Ascending aorta (tissue), 2 donors: ENCODE measurements at regions not wholly inside any gene's neighbourhood (a gene's known extent, or its start where the extent isn't known, plus 50 kb on each side); places are given as distances from the start of the nearest gene placed in this dataset.

Source experiments
- DNase-seq, 2 donors: peaks; one replicate each; pipeline ENCODE4 v3.0.0-alpha.2; 2019; ENCODE audit warnings: low spot score in 2 of 2
- H3K27ac ChIP-seq, 2 donors: fragments of 200-600 bp; sonication (generic); one replicate each; pipeline ENCODE4 v1.5.1; 2016 to 2017; ENCODE audit warnings: mild to moderate bottlenecking in 1 of 2
- H3K27me3 ChIP-seq: fragments of 200-600 bp; sonication (generic); one replicate; pipeline ENCODE4 v1.5.1; 2017
- H3K36me3 ChIP-seq, 2 donors: fragments of 200-600 bp; sonication (generic); one replicate each; pipeline ENCODE4 v1.5.1; 2016
- H3K4me1 ChIP-seq, 2 donors: fragments of 200-600 bp; sonication (generic); one replicate each; pipeline ENCODE4 v1.5.1; 2016 to 2017; ENCODE audit warnings: mild to moderate bottlenecking in 1 of 2
- H3K4me3 ChIP-seq, 2 donors: fragments of 200-600 bp; sonication (generic); one replicate each; pipeline ENCODE4 v1.5.1; 2016 to 2017; ENCODE audit warnings: mild to moderate bottlenecking in 1 of 2
- H3K9me3 ChIP-seq, 2 donors: fragments of 200-600 bp; sonication (generic); one replicate each; pipeline ENCODE4 v1.5.1; 2016
- intact Hi-C: fragments of 100-400 bp; cut with DNase I; formaldehyde crosslinking; loops from one replicate; pipeline ENCODE4 v1.15.1; 2023
- TF ChIP-seq, protein P1 (sequence below), 3 experiments: fragments of 200-600 bp in 2 of 3; fragments of 450-650 bp in 1 of 3; sonication (generic) in 2 of 3; IDR thresholded peaks; one replicate each; pipeline ENCODE4 v1.5.1; 2016 to 2019; ENCODE audit warnings: antibody characterized with exemption in 3 of 3, mild to moderate bottlenecking in 1 of 3, moderate library complexity in 1 of 3

DNA sequence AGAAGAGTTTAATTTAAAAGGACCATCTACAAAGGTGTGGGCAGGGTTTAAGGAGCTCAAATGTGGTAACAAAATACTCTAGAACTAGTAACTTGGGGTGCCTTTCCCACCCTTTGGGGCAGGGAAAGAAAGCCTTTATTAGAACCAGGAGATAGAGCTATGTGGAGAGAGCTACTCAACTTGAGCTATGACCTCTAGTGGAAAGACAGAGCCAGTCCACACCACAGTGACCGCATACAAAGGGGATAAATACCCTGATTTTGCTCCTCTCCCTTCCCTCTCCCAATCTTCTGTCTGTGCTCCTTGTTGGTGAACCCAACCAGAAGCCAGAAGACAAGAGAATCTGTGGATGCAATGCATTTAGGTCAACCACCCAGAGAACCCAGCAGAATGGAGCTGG is 54.4 kb upstream of the JAK1 start:
- intact Hi-C loops: no loop called here
- TF ChIP-seq, protein P1, sequence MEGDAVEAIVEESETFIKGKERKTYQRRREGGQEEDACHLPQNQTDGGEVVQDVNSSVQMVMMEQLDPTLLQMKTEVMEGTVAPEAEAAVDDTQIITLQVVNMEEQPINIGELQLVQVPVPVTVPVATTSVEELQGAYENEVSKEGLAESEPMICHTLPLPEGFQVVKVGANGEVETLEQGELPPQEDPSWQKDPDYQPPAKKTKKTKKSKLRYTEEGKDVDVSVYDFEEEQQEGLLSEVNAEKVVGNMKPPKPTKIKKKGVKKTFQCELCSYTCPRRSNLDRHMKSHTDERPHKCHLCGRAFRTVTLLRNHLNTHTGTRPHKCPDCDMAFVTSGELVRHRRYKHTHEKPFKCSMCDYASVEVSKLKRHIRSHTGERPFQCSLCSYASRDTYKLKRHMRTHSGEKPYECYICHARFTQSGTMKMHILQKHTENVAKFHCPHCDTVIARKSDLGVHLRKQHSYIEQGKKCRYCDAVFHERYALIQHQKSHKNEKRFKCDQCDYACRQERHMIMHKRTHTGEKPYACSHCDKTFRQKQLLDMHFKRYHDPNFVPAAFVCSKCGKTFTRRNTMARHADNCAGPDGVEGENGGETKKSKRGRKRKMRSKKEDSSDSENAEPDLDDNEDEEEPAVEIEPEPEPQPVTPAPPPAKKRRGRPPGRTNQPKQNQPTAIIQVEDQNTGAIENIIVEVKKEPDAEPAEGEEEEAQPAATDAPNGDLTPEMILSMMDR (IDR thresholded peaks at IDR 0.05): peak in 2 of 3 experiments; percentile 20 to 36
- Histone ChIP-seq H3K9me3 (no peaks in the 10 kb centered on the region), H3K4me3 (no peak overlapping the region), H3K36me3 (no peaks in the 10 kb centered on the region), H3K27ac (no peak overlapping the region), H3K27me3 (no peaks in the 10 kb centered on the region), H3K4me1 (no peaks in the 10 kb centered on the region)
- DNase-seq: no peak

DNA sequence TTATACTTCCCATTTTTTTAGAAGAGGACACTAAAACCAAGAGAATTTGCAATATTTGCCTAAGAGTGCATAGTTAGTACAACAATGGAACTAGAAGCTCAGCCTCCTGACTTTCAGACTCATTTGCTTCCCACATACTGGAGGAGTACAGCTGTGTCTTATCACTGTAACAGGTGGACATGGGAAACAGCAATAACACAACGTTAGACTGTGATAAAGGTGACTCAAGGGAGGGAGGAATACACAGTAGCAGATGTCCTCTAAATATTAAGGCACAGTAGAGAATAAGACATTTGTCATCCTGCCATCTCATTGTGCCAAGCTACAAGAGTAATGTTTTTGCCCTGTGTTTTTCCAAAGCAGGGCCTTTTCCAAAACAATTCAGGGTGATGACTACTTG is 55.4 kb upstream of the JAK1 start:
- TF ChIP-seq, protein P1 (IDR thresholded peaks at IDR 0.05): no peak
- Histone ChIP-seq H3K4me3 (no peak overlapping the region), H3K4me1 (peaks cover 0 to 7% of the 10 kb centered on the region in 2 donors), H3K27ac (peak overlapping the region in 1 of 2 donors; percentile 5), H3K27me3 (no peaks in the 10 kb centered on the region), H3K36me3 (no peaks in the 10 kb centered on the region), H3K9me3 (no peaks in the 10 kb centered on the region)
- DNase-seq: no peak
- intact Hi-C loops: no loop called here

DNA sequence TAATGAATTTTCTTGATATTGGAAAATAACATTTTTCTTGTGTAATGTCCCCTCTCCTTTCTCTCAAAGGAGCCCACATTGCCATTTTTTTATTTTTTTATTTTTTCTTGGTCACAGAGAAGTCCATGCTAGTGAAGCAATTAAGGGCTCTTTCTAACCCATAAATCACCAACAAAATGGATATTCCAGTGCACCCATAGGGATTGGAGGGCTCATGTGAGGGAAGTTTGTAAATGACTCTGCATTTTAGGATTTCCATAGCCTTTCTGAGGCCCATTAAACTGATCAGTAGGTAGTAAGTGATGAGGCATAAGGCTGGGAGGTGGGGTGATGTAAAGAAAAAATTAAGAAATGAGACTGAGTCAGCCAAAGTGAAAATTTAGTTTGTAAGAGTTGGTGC is 55.9 kb upstream of the JAK1 start:
- Histone ChIP-seq H3K36me3 (no peaks in the 10 kb centered on the region), H3K4me3 (no peak overlapping the region), H3K9me3 (no peaks in the 10 kb centered on the region), H3K4me1 (peaks cover 0 to 9% of the 10 kb centered on the region in 2 donors), H3K27me3 (no peaks in the 10 kb centered on the region), H3K27ac (peak overlapping the region in 1 of 2 donors; percentile 55)
- no peak for DNase-seq
- intact Hi-C loops: no loop called here
- TF ChIP-seq, protein P1 (IDR thresholded peaks at IDR 0.05): no peak

DNA sequence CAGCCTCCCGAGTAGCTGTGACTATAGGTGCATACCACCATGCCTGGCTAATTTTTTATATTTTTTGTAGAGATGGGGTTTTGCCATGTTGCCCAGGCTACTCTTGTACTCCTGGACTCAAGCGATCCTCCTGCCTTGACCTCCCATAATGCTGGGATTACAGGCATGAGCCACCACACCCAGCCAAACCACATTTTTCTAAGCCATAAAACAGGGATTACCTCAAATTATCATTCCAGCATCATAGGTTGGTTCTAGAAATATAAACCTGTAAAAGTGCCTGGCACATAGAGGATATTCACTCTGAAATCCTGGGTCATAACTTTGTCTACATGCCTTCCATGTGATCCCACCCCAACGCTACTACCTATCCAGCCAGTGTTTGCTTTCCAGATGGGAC is 59.4 kb upstream of the JAK1 start:
- H3K4me1 ChIP-seq: peaks cover 0 to 12% of the 10 kb centered on the region in 2 donors
- H3K36me3 ChIP-seq: no peaks in the 10 kb centered on the region
- H3K9me3 ChIP-seq: no peaks in the 10 kb centered on the region
- no peak for DNase-seq
- no peaks in the 10 kb centered on the region for H3K27me3 ChIP-seq
- intact Hi-C loops: no loop called here
- H3K4me3 ChIP-seq: no peak overlapping the region
- H3K27ac ChIP-seq: no peak overlapping the region
- TF ChIP-seq, protein P1 (IDR thresholded peaks at IDR 0.05): no peak

DNA sequence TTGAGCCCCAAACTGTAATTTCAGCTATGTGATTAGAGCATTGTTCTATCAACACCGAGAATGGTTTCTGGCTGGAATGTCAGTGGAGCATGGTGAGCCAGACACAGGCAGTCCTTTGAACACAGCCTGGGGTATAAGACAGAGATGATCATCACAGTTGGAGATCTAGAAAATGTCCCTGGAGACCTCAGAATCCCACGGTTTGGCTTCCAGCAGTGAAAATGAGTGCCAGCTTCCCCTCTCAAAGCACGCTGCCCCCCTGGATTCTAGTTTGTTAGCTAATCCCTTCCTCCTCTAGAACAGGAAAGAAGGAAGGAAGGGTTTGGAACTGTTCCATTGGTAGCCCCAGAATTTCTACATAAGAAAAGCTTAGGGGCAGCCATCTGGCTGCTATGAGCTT is 59.9 kb upstream of the JAK1 start:
- Histone ChIP-seq H3K4me3 (no peak overlapping the region), H3K36me3 (no peaks in the 10 kb centered on the region), H3K4me1 (peaks cover 0 to 12% of the 10 kb centered on the region in 2 donors), H3K27me3 (no peaks in the 10 kb centered on the region), H3K27ac (no peak overlapping the region), H3K9me3 (no peaks in the 10 kb centered on the region)
- DNase-seq: no peak
- intact Hi-C loops: no loop called here
- TF ChIP-seq, protein P1 (IDR thresholded peaks at IDR 0.05): no peak
